Endothelial cell of umbilical vein (primary cell): ENCODE measurements at regions not wholly inside any gene's neighbourhood (a gene's known extent, or its start where the extent isn't known, plus 50 kb on each side); places are given as distances from the start of the nearest gene placed in this dataset.

ENCODE experiments used
- BruUV-seq: library from RNA; stranded (reverse); fragments of 400-500 nt; replicated peaks from 2 replicates; lab custom pipeline; 2021; lab: Mats Ljungman, UMichigan
- CTCF ChIA-PET: fragments of 300-600, 350-600 bp; sonication (Branson Sonifier 250); formaldehyde crosslinking; loops from one replicate; lab custom pipeline; 2021; ENCODE audit warnings: antibody characterized with exemption, inconsistent platforms; lab: Charles Lee
- POLR2A ChIA-PET: fragments of 300-600, 350-600 bp; sonication (Branson Sonifier 250); formaldehyde crosslinking; loops from one replicate; lab custom pipeline; 2021; ENCODE audit warnings: antibody characterized with exemption, inconsistent platforms; lab: Charles Lee
- DNase-seq: peaks from one replicate; pipeline ENCODE4 v3.0.0-alpha.2; 2011; ENCODE audit warnings: low read depth, low spot score
- FAIRE-seq: peaks from 2 replicates; lab custom pipeline; 2011; peaks lifted over from hg19 to GRCh38; lab: Jason Lieb, UNC
- H2AFZ ChIP-seq: 2 replicates; pipeline ENCODE4 v1.6.0; 2012; ENCODE audit warnings: low read depth, low read length, control low read depth, inconsistent platforms
- H3K27ac ChIP-seq: 2 replicates; pipeline ENCODE4 v1.5.1; 2011; ENCODE audit warnings: low read depth, mild to moderate bottlenecking, control low read depth, low read length, moderate library complexity; ENCODE audit not compliant: insufficient read depth
- H3K27me3 ChIP-seq, 2 experiments: 2 replicates each; pipeline versions ENCODE4 v1.6.0 to v1.6.1; 2011; ENCODE audit warnings: low read length in 2 of 2, mixed read lengths in 1 of 2; ENCODE audit not compliant: control insufficient read depth in 2 of 2, insufficient read depth in 2 of 2
- H3K36me3 ChIP-seq, 2 experiments: 2 replicates in 1 of 2; 3 replicates in 1 of 2; pipeline ENCODE4 v1.5.1; 2011; ENCODE audit warnings: low read length in 2 of 2, mild to moderate bottlenecking in 1 of 2, moderate library complexity in 1 of 2; ENCODE audit not compliant: control insufficient read depth in 2 of 2, insufficient read depth in 2 of 2; ENCODE audit errors: extremely low read depth in 1 of 2
- H3K4me1 ChIP-seq: 3 replicates; pipeline ENCODE4 v1.5.1; 2011; ENCODE audit warnings: mild to moderate bottlenecking, low read length; ENCODE audit not compliant: control insufficient read depth, insufficient read depth; ENCODE audit errors: extremely low read depth
- H3K4me2 ChIP-seq: 2 replicates; pipeline ENCODE4 v1.6.1; 2011; ENCODE audit warnings: low read length, control low read depth, mixed read lengths; ENCODE audit not compliant: insufficient read depth
- H3K4me3 ChIP-seq, 3 experiments: fragments of 200-600 bp in 1 of 3; sonication (generic), shearing (Covaris generic) in 1 of 3; replicated peaks in 1 of 3; 2 replicates each; pipeline ENCODE4 v1.5.1; 2011 to 2016; ENCODE audit warnings: control low read depth in 3 of 3, low read length in 3 of 3, mild to moderate bottlenecking in 2 of 3, inconsistent platforms in 1 of 3, low read depth in 1 of 3, moderate library complexity in 1 of 3; ENCODE audit not compliant: insufficient read depth in 1 of 3
- H3K79me2 ChIP-seq: 2 replicates; pipeline ENCODE4 v1.6.0; 2012; ENCODE audit warnings: low read length, inconsistent platforms; ENCODE audit not compliant: control insufficient read depth, insufficient read depth
- H3K9ac ChIP-seq: replicated peaks from 2 replicates; pipeline ENCODE3; 2011; ENCODE audit warnings: low read length, control low read depth; ENCODE audit not compliant: insufficient read depth; ENCODE audit errors: extremely low read depth
- H3K9me1 ChIP-seq: replicated peaks from 3 replicates; pipeline ENCODE4 v1.6.0; 2011; ENCODE audit warnings: mild to moderate bottlenecking, low read length; ENCODE audit not compliant: control insufficient read depth, insufficient read depth; ENCODE audit errors: extremely low read depth
- H3K9me3 ChIP-seq: replicated peaks from 2 replicates; pipeline ENCODE4 v1.5.1; 2012; ENCODE audit warnings: low read length, inconsistent platforms; ENCODE audit not compliant: control insufficient read depth, insufficient read depth
- H4K20me1 ChIP-seq: replicated peaks from 2 replicates; pipeline ENCODE3; 2011; ENCODE audit warnings: mild to moderate bottlenecking, low read length; ENCODE audit not compliant: control insufficient read depth, insufficient read depth; ENCODE audit errors: extremely low read depth
- FOS ChIP-seq: IDR thresholded peaks from 2 replicates; pipeline ENCODE4 v1.6.1; 2011; ENCODE audit warnings: mild to moderate bottlenecking, low read length, moderate library complexity, borderline replicate concordance; ENCODE audit not compliant: insufficient read depth
- JUN ChIP-seq: IDR thresholded peaks from 2 replicates; pipeline ENCODE4 v1.6.1; 2011; ENCODE audit warnings: borderline replicate concordance, low read depth; ENCODE audit not compliant: insufficient read length, insufficient read depth
- POLR2AphosphoS5 ChIP-seq: IDR thresholded peaks from 2 replicates; pipeline ENCODE4 v1.6.1; 2012; ENCODE audit warnings: low read depth, mild to moderate bottlenecking, control low read depth, low read length, moderate library complexity; ENCODE audit not compliant: insufficient read depth
- dilution Hi-C: fragments of 300-500 bp; cut with MboI; formaldehyde crosslinking; loops from one replicate; pipeline ENCODE4 v1.15.0; 2019; ENCODE audit warnings: low sequenced_read_pairs; ENCODE audit not compliant: extremely low pct_ligation_motif_present
- intact Hi-C: fragments of 100-400 bp; cut with micrococcal nuclease; formaldehyde crosslinking; loops from one replicate; pipeline ENCODE4 v1.10.0; 2022
- TF ChIP-seq, protein P1 (sequence below), 2 donors: IDR thresholded peaks; 1 replicate in 1 of 2; 2 replicates in 1 of 2; pipeline ENCODE4 v1.5.1; 2011; ENCODE audit warnings: low read length in 2 of 2, mild to moderate bottlenecking in 2 of 2, moderate library complexity in 2 of 2, control low read depth in 1 of 2, inconsistent platforms in 1 of 2, low read depth in 1 of 2; ENCODE audit not compliant: insufficient read depth in 1 of 2; ENCODE audit errors: extremely low read depth in 1 of 2

DNA sequence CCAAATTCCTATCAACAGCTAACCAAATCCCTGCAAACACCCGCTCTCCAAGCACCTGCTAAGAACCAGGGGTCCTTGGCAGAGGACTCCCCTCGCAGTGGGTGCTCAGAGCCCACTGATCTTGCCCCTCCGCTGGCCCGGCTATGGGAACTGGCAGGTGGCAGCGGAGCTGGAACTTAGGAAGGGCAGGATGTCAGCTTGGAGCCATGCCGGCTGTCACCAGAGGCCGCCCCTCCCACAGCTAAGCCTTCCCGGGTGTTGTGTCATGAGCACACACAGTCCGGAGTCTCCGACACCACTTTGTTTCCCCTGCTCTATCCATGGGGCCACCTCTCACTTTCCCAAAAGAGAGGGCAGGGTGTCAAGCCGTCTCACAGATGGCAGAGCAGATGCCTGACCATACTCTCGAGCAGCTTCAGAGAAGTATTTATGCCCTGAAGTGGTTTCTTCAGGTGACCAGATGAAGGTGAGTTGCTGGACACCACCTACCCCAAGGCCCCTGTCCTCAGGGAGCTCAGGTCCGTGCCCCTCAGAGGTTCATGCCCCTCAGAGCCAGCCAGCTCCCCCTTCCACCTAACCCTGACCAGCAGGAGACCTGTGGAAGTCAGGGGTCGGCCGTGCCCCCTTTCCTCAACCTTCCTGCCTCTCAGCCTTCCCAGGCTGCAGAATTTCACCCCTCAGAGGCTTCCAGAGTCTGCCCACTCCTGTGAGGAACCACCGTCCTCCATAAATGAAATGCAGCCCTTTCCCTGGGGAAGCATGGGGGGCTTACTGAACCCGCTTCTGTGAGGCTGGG, 545.7 kb upstream of the B3GAT1 start:
- BruUV-seq, result no TSS peak
- H3K4me1 ChIP-seq, result no peaks in the 10 kb centered on the region
- no peaks in the 10 kb centered on the region for H3K36me3 ChIP-seq
- DNase-seq (no peak), FAIRE-seq (no peak)
- dilution Hi-C loops (no loop called here), intact Hi-C loops (no loop called here)
- H3K9ac ChIP-seq, result no peak overlapping the region
- POLR2A ChIA-PET, result no interaction called here
- H3K4me3 ChIP-seq, result no peak overlapping the region
- H3K9me1 ChIP-seq, result no peaks in the 10 kb centered on the region
- TF ChIP-seq JUN (no peak), POLR2AphosphoS5 (no peak), FOS (no peak)
- TF ChIP-seq, protein P1, sequence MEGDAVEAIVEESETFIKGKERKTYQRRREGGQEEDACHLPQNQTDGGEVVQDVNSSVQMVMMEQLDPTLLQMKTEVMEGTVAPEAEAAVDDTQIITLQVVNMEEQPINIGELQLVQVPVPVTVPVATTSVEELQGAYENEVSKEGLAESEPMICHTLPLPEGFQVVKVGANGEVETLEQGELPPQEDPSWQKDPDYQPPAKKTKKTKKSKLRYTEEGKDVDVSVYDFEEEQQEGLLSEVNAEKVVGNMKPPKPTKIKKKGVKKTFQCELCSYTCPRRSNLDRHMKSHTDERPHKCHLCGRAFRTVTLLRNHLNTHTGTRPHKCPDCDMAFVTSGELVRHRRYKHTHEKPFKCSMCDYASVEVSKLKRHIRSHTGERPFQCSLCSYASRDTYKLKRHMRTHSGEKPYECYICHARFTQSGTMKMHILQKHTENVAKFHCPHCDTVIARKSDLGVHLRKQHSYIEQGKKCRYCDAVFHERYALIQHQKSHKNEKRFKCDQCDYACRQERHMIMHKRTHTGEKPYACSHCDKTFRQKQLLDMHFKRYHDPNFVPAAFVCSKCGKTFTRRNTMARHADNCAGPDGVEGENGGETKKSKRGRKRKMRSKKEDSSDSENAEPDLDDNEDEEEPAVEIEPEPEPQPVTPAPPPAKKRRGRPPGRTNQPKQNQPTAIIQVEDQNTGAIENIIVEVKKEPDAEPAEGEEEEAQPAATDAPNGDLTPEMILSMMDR (IDR thresholded peaks at IDR 0.05; ENCODE audit: extremely low read depth in 1 of 2, insufficient read depth in 1 of 2, low read depth in 1 of 2, low read length in 2 of 2), result no peak
- H3K27ac ChIP-seq, result no peak overlapping the region
- no peaks in the 10 kb centered on the region for H3K27me3 ChIP-seq
- no peaks in the 10 kb centered on the region for H3K9me3 ChIP-seq
- CTCF ChIA-PET, result no interaction called here
- no peak overlapping the region for H2AFZ ChIP-seq
- no peak overlapping the region for H3K4me2 ChIP-seq
- no peaks in the 10 kb centered on the region for H3K79me2 ChIP-seq
- H4K20me1 ChIP-seq, result no peaks in the 10 kb centered on the region
